HG03460 (cell line): ENCODE measurements at regions not wholly inside any gene's neighbourhood (a gene's known extent, or its start where the extent isn't known, plus 50 kb on each side); places are given as distances from the start of the nearest gene placed in this dataset.
"Not testable (repeated sequence)": the region's sequence is repeated elsewhere in the genome, so short reads cannot be mapped to it uniquely, and the experiment has no call there.

Experiments
- ATAC-seq: cut with Tn5 transposase; IDR thresholded peaks from one replicate; pipeline ENCODE4 v1.9.1; 2021; ENCODE audit not compliant: unreplicated experiment

GRCh38 chr13:65733110-65733509 lies 1497.0 kb downstream of the PCDH9 start:
- no peak for ATAC-seq

- ATAC-seq = no peak
These were observed 1503.1 kb downstream of the PCDH9 start for GRCh38 chr13:65727070-65727469.

GRCh38 chr13:65725006-65725405 lies 1505.1 kb downstream of the PCDH9 start:
- ATAC-seq = no peak

GRCh38 chr13:65724226-65724625 lies 1505.9 kb downstream of the PCDH9 start:
- ATAC-seq = no peak

- ATAC-seq = no peak
These were observed 1507.6 kb downstream of the PCDH9 start for GRCh38 chr13:65722506-65722905.

DNA sequence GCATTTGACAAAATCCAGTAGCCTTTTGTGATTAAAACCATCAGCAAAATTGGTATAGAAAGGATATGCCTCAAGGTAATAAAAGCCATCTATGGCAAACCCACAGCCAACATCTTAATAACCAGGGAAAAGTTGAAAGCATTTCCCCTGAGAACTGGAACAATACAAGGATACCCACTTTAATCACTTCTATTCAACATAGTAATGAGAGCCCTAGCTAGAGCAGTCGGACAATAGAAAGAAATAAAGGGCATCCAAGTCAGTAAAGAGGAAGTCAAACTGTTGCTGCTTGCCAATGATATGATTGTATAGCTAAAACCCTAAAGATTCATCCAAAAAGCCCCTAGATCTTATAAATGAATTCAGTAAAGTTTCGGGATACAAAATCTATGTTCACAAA lies 1510.3 kb downstream of the PCDH9 start:
- ATAC-seq = no peak

DNA sequence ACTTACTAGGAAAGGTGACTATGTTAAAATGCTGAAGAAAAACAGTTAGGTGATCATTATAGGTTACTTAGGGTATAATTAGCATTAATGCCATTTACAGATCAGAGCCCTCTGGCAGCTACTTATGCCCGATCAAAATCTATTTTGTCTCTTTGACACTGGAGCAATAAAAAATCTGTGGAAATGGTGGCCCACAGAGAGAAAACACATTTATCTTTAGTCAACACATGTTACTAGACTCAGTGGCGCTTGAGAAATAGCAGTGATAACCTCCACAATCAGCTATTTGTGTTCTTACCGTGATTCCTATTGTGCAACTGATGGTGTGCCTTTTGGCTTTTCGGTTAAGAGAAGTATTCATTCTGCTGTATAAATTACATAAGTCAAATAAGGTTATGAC lies 1519.6 kb downstream of the PCDH9 start:
- no peak for ATAC-seq

DNA sequence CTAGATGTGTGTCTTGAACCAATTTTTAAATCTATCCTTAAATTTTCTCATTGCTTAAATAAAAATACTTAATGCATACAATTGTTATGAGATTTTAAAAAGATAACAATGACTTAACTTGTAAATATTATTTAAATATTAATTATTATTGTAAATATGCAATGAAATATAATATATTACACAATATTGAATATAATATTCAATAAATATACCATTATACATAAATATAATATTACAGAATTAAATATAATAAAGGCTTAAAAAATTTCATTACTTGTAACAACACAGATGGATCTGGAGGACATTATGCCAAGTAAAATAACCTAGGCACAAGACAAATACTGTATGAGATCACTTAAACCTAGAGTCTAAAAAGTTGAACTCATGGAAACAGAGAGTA lies 1532.3 kb downstream of the PCDH9 start:
- ATAC-seq = no peak

GRCh38 chr13:65679240-65679639 lies 1550.9 kb downstream of the PCDH9 start:
- ATAC-seq = no peak

DNA sequence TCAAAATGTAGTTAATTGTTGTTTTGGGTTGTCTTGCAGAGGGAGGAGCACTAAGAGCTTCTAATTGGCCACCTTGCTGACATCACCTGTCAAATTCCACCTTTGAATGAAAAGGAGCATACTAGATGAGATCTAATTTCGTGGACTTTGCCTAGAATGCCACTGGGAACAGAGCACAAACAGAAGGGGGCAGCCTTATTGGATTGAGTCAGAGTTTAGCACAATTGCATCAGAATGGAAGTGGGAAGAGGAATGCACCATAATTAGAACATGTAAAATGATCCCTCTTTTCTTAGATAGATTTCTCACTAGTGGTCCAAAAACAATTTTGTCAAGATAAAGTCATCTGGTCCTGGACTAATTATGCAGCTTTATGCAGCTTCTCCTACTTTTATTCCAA lies 1552.2 kb downstream of the PCDH9 start:
- ATAC-seq = no peak

GRCh38 chr13:65675383-65675782 lies 1554.8 kb downstream of the PCDH9 start:
- not testable (repeated sequence) for ATAC-seq

DNA sequence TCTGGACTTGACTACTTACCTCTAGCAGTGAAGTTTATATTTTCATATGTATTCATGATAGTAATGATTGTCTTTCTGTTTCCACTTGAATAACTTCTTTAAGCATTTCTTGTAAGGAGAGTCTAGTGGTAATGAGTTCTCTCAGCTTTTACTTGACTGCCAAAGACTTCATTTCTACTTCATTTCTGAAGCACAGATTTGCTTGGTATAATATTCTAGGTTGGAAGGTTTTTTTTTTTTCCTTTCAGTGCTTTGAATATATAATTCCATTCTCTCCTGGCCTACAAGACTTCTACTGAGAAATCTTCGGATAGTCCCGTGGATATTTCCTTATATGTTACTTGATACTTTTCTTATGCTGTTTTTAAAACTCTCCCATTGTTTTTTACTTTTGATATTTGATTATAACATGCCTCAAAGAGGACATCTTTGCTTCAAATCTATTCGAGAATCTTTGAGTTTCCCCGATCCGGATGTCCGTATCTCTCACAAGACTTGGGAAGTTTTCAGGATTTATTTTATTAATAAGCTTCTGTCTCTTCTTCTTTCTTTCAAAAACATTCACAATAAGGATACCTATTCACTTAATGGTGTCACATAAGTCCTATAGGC lies 1560.0 kb downstream of the PCDH9 start:
- no peak for ATAC-seq

- no peak for ATAC-seq
These were observed 1569.4 kb downstream of the PCDH9 start for GRCh38 chr13:65660731-65661130.

- ATAC-seq = no peak
These were observed 1573.3 kb downstream of the PCDH9 start for GRCh38 chr13:65656740-65657329.

- no peak for ATAC-seq
These were observed 1576.5 kb downstream of the PCDH9 start for GRCh38 chr13:65653613-65654012.

- ATAC-seq = no peak
These were observed 1579.8 kb downstream of the PCDH9 start for GRCh38 chr13:65650321-65650720.

GRCh38 chr13:65642996-65643395 lies 1587.1 kb downstream of the PCDH9 start:
- ATAC-seq = no peak

- ATAC-seq = no peak
These were observed 1587.8 kb downstream of the PCDH9 start for GRCh38 chr13:65642301-65642700.

- peak; percentile 82 for ATAC-seq
These were observed 1591.5 kb downstream of the PCDH9 start for GRCh38 chr13:65638572-65639168.

GRCh38 chr13:65633806-65634205 lies 1596.3 kb downstream of the PCDH9 start:
- no peak for ATAC-seq

DNA sequence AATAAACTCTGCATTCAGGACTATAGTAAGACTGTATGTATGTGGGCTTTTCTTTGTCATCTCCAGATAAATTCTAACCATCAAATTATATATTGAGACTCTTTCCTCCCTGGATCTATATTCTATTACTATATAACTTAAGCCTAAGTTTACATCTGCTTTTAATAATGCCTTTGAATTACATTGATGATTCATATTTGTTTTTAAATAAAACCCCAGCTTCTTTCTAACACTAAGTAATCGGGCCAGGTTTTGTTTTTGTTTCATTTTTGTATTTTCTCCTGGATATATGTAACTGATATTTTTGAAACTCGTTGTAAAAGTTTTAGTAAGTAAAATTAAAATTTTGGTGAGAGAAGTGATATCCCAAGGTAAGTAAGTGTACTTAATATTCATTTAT lies 1599.1 kb downstream of the PCDH9 start:
- ATAC-seq = no peak

DNA sequence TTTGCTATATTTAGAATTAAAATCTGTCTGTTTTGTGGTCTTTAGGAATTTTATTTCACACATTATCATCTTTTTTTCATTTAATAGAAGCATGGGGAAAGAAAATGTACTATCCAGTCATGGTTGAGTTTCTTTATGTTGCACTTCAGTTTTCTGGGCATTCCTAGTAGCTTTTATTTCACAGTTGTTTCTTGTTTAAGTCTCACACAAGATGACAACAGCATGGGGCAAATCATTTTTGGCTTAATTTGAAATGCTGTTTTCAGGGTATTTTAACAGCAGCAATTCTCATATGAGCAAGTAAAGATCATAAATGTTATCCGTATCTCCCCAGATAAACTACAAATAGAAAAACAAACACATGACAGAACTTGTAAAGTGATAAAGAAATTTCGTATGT lies 1600.2 kb downstream of the PCDH9 start:
- ATAC-seq = no peak

DNA sequence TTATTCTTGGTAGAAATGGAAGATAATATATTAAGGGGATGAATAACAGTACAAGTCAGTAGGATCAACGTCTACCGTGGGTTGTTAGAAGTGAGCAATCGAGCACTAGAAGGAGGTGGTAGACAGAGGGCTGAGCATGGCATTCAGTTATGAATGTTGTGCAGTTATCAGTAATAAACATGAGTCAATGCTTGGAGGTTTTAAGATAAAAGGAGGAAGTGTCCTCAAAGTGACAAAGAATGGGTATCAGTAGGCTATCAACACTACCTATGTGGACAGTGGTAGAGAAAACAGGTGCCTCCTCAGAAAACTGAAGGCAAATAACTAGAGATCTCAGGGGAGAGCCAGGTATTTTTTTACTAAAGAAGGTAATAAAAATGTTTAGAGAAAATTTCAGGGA lies 1607.0 kb downstream of the PCDH9 start:
- no peak for ATAC-seq
